ENCODE measurements at regions not wholly inside any gene's neighbourhood (a gene's known extent, or its start where the extent isn't known, plus 50 kb on each side); places are given as distances from the start of the nearest gene placed in this dataset.

- H3K4me3 ChIP-seq (ENCODE audit: low read length) = no peak overlapping the region
- H2AFZ ChIP-seq (ENCODE audit: low read depth, low read length) = no peak overlapping the region
- TF ChIP-seq SMC3 (conservative IDR thresholded peaks at IDR 0.05; ENCODE audit: poor library complexity) (no peak), CTCF (IDR thresholded peaks at IDR 0.05; ENCODE audit: poor library complexity, severe bottlenecking) (no peak), POLR2AphosphoS5 (IDR thresholded peaks at IDR 0.05) (no peak), RAD21 (conservative IDR thresholded peaks at IDR 0.05) (no peak), EZH2 (IDR thresholded peaks at IDR 0.05; ENCODE audit: borderline replicate concordance, insufficient read depth, low read length, poor library complexity, severe bottlenecking) (no peak), EP300 (conservative IDR thresholded peaks at IDR 0.05; ENCODE audit: poor library complexity, severe bottlenecking) (no peak)
- H3K9me3 ChIP-seq (ENCODE audit: low read length) = no peaks in the 10 kb centered on the region
- no peaks in the 10 kb centered on the region for H3K79me2 ChIP-seq (replicated peaks; ENCODE audit: insufficient read depth, low read length)
- no peaks in the 10 kb centered on the region for H3K36me3 ChIP-seq (ENCODE audit: insufficient read depth, low read length)
- no peaks in the 10 kb centered on the region for H3K9me2 ChIP-seq (ENCODE audit: insufficient read depth, low read length)
- H4K20me1 ChIP-seq (ENCODE audit: insufficient read depth) = no peaks in the 10 kb centered on the region
- no peaks in the 10 kb centered on the region for H3K27me3 ChIP-seq (ENCODE audit: insufficient read depth, low read depth, low read length)
- H3K27ac ChIP-seq (ENCODE audit: low read length) = no peak overlapping the region
- H3K4me2 ChIP-seq (ENCODE audit: low read length) = no peak overlapping the region
- H3F3A ChIP-seq (ENCODE audit: insufficient read depth, low read length, poor library complexity, severe bottlenecking) = no peaks in the 10 kb centered on the region
- no peak overlapping the region for H3K9ac ChIP-seq (ENCODE audit: low read length)
Measured at GRCh38 chr20:54397292-54398140, 77.9 kb upstream of the DOK5 start.

- Histone ChIP-seq H3K9me2 (ENCODE audit: insufficient read depth, low read length) (no peaks in the 10 kb centered on the region), H3K27ac (ENCODE audit: low read length) (no peak overlapping the region), H3F3A (ENCODE audit: insufficient read depth, low read length, poor library complexity, severe bottlenecking) (no peaks in the 10 kb centered on the region), H3K9me3 (ENCODE audit: low read length) (no peaks in the 10 kb centered on the region), H2AFZ (ENCODE audit: low read depth, low read length) (no peak overlapping the region), H3K9ac (ENCODE audit: low read length) (no peak overlapping the region), H3K4me3 (ENCODE audit: low read length) (no peak overlapping the region), H3K79me2 (replicated peaks; ENCODE audit: insufficient read depth, low read length) (no peaks in the 10 kb centered on the region), H3K36me3 (ENCODE audit: insufficient read depth, low read length) (no peaks in the 10 kb centered on the region), H3K27me3 (ENCODE audit: insufficient read depth, low read depth, low read length) (no peaks in the 10 kb centered on the region), H3K4me2 (ENCODE audit: low read length) (no peak overlapping the region), H4K20me1 (ENCODE audit: insufficient read depth) (no peaks in the 10 kb centered on the region)
- no peak for TF ChIP-seq MXI1 (conservative IDR thresholded peaks at IDR 0.05; ENCODE audit: poor library complexity, severe bottlenecking)
- no peak for TF ChIP-seq TAF1 (IDR thresholded peaks at IDR 0.05; ENCODE audit: low read depth)
- TF ChIP-seq EZH2 (IDR thresholded peaks at IDR 0.05; ENCODE audit: borderline replicate concordance, insufficient read depth, low read length, poor library complexity, severe bottlenecking) = no peak
- TF ChIP-seq CTCF (IDR thresholded peaks at IDR 0.05; ENCODE audit: poor library complexity, severe bottlenecking) = no peak
- TF ChIP-seq RAD21 (conservative IDR thresholded peaks at IDR 0.05) = no peak
- no peak for TF ChIP-seq REST (IDR thresholded peaks at IDR 0.05; ENCODE audit: borderline replicate concordance)
- TF ChIP-seq EP300 (conservative IDR thresholded peaks at IDR 0.05; ENCODE audit: poor library complexity, severe bottlenecking) = no peak
- TF ChIP-seq SMC3 (conservative IDR thresholded peaks at IDR 0.05; ENCODE audit: poor library complexity) = no peak
- no peak for TF ChIP-seq POLR2AphosphoS5 (IDR thresholded peaks at IDR 0.05)
Measured at GRCh38 chr20:54398814-54399213, 76.6 kb upstream of the DOK5 start.
